ENCODE measurements at regions not wholly inside any gene's neighbourhood (a gene's known extent, or its start where the extent isn't known, plus 50 kb on each side); places are given as distances from the start of the nearest gene placed in this dataset.

DNA sequence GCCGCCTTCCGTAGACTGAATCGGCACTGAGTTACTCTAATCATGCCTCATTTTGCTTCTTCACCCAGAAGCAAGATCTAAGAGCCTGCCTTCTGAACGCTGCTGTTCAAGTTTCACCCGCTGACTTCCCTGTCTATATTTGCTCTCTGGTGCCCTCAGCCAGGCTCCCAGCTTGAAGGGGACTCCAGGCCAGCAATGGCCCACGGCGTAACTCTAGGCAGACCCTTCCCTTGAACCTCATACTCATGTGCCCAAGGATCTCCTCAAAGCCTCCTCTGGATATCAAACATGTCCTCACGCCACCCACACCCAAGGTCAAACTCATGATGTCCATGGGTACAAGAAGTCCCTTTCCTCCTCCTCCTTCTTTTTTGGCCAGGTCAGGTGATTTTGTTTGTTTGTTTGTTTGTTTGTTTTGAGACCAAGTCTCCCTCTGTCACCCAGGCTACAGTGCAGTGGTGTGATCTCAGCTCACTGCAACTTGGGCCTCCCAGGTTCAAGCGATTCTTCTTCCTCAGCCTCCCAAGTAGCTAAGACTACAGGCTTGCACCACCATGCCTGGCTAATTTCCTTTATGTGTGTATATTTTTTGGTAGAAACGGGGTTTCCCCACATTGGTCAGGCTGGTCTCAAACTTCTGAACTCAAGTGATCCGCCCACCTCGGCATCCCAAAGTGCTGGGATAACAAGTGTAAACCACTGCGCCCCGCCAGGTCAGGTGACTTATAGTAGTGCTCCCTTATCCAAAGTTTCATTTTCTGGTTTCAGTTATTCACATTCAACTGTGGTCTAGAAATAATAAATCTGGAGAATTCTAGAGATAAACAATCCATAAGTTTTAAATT is 239.0 kb downstream of the SYK start:
- DNase-seq (ENCODE audit: low read depth) = no peak

DNA sequence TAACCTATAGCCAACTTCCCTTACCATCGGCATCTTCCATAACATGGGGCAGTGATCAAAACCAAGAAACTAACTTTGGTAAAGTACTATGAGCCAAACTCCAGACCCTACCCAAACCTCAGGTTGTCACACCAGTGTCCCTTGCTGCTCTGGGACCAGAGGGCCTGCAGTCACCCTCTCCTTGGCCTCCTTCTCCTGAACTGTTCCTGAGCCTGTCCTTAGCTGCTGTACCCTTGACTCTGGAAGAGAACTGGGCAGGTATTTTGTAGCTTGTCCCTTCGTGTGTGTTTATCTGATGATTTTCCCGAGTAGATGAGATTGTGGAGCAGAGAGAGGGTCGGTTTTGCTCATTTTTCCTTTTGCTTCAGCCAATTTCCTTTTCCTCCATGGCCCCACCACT is 240.4 kb downstream of the SYK start:
- DNase-seq (ENCODE audit: low read depth) = no peak

DNA sequence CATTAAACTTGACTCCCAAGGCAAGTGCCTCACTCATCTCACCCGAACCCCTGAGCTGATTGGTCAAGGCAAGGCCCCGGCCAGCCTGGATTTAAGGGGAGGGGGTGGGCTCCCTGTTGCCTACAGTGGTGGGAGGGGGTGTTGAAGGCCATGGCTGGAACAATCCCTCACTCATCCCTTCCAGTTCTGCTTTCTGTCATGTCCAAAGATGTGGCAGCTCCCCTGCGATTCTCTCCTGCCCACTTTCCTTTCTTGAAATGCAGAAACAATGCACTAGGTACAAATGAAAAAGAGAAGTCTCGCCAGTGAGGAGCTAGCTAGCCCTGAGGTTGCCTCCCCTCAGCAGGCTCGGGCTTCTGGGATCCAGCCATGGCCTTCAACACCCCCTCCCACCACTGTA is 240.9 kb downstream of the SYK start:
- no peak for DNase-seq (ENCODE audit: low read depth)

DNA sequence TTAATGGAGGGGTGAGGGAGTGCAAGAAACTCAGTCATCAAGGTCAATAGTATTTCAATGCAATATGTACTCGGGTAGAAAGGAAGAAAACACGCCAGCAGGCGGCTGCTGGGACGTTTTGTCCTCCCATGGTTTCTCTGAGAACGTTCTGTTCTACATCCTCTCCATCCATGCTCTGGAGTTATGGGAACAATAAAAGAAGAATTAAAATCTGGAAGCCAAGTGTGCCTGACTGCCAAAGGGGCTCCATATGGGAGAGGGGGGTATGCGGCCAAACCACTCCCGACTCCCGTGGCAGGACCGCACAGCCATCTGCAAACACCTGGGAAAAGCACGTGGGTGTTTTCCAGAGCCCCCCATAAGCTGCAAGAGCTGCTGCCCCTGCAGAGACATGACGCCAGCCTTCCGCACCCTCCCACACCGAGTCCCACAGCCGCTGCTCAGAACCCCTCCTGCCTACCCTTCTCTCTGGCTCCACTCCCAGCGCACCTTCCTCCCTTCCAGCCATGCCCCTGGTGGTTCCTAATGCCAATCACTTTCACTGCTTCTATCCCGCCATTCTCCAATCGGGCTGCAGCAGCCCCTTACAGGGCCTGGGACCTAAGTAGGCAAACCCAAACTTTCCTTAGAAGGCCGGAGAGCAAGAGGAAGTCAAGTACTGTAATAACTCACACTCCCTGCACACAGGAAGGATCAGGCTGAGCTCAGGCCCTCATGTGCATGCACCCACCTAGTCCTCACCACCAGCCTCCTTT is 241.6 kb downstream of the SYK start:
- no peak for DNase-seq (ENCODE audit: low read depth)

DNA sequence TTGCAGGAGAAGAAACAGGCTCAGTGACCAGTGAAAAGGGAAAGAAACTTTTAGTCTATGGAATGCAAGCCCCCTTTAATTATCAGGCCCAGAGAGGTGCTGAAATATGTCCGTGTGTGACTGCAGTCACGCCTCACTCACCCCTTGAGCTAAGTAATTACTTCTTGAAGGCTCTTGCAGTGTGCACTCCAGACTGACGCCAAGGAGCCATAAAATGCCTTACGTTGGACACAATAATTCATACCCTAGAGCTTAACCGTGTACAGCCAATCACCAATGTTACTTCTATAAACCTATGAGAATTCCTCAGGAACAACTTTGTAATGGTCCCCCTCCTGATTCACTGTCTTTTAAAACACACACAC is 242.2 kb downstream of the SYK start:
- no peak for DNase-seq (ENCODE audit: low read depth)

DNA sequence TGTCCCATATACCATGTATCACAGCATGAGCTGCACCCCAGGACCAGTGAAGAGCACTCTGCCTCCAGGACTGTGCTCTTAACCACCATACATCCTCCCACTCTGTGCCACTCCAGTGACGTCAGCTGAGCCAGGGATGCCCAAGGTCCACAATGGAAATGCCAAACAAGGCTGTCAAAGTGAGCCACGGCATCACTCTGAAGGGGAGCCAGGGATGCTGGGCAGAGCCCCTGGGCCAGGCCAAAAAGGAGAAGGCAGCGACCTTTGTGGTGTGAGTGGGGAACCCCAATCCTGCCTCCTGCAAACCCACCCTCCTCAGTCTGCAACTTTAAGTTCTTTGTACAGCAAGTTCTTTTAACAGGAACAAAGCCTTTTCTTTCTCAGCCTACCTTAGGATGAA is 242.7 kb downstream of the SYK start:
- no peak for DNase-seq (ENCODE audit: low read depth)

DNA sequence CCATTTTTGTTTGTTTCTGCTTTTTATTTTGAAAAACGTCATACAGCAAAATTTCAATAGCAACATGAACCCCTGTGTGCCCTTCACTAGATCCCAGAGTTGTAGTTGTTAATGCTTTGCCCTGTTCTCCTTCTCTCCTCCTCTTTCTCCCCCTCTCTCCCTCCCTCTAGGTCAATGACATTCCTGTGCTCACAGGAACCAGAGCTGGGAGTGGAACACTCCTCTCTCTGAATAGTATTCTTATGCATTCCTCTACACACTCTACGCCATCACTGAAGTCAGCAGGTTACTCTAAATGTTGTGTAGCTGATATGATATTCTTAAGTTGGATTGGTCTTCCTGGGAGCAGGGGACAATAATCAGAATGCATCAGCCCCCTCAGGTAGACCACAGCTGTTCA is 243.4 kb downstream of the SYK start:
- no peak for DNase-seq (ENCODE audit: low read depth)

DNA sequence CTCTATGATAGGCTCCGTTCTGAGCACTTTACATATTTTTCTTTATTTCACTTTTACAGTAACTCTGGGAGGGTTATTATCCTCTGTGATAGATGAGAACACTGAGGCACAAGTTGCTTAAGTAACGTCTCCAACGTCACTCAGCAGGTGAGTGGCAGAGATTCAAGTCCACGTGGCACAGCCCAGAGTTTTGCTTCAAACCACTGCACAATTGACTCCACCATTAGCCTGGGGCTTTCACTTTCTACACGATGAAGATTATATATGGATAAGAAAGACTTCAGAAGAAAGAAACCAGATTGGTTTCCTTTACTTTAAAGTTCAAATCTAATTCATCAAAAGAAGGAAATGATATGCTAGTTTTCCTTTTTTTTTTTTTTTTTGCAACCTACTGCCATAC is 245.9 kb downstream of the SYK start:
- DNase-seq (ENCODE audit: low read depth) = no peak

DNA sequence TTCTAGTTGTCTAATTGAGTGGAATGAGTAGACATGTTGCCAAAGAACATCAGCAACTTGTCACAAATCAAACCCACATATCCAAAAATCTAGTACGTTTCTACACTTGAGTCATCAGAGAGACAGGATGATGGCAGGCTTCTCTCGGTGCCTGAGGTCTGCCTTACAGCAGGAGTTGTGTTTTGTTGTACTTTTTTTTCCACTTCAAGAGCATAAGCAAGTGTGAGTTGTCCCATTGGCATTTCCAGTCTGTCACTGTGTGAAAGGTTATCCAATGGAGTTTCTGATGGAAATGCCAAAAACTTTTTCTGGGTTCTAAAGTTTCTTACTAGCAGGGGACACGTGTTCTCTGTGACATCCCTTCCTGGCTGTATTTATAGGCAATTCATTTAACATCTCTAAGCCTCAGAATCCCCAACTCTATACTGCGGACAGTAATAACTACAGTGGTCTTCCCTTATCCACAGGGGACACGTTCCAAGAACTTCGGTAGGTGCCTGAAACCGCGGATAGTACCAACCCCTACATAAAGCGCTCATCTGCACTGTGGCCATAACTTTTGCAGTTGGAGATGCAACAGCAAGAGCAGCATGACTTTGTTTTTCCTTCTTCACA is 246.5 kb downstream of the SYK start:
- peak; percentile 53 for DNase-seq (ENCODE audit: low read depth)

DNA sequence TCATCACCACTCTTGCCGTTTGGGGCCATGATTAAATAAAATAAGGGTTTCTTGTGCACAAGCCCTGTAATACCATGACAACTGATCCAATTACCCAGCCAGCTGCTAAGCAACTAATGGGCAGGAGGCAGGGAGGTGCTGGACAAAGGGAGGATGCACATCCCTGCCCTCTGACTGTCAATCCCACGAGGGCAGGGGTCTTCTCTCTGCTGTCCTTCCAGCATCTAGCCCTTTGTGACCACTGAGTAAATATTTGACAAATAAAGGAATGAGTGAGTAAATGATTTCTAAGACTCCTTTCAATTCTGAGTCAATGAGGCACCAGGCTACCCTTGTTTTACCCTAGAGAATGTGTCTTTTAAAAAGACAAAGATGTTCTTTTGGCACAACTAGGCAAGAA is 247.1 kb downstream of the SYK start:
- DNase-seq (ENCODE audit: low read depth) = no peak

DNA sequence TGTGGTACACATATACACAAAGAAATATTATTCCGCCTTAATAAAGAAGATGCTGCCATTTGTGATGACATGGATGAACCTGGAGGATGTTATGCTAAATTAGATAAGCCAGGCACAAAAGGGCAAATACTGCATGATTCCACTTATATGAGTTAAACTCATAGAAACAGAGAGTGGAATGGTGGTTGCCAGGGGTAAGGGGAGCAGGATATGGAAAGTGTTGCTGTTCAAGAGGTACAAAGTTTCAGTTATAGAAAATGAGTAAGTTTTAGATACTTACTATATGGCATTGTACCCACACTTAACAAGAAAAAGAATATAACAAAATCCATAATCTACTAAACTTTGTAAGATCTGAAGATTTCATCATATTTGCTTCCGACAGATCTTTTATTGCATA is 252.2 kb downstream of the SYK start:
- DNase-seq (ENCODE audit: low read depth) = no peak

DNA sequence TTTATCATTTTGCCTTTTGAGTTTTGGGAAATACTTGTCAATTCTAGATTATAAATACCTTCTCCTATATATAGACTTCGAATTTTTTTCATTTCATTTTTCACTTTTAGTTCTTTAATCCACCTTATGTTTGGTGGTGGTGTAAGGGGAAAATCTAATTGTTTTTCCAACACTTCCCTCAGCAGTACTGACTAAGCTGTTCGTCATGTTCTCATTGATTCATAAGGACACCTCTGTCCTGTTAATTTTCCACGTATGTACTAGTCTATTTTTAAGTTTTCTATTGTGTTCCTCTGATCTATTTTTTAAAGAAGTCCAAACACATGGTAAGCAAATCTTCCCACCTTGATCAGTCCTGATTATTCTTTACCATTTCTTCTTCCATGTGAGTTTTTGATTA is 254.2 kb downstream of the SYK start:
- DNase-seq (ENCODE audit: low read depth) = no peak

DNA sequence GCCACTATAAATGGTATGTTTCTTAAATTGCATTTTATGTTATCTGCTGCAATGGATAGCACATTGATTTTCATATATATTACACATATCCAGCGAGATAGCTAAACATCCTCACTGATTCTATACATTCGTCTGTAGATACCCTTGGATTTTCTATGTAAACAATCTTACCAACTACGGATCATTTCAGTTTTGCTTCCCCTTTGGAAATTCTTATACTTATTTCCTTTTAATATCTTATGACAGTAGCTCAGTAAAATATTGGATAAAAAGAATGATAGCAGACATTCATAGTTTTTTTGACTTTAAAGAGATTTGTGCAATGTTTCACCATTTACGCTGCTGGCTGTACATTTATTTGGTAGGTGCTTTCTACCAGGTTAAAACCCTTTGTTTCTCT is 254.9 kb downstream of the SYK start:
- no peak for DNase-seq (ENCODE audit: low read depth)

DNA sequence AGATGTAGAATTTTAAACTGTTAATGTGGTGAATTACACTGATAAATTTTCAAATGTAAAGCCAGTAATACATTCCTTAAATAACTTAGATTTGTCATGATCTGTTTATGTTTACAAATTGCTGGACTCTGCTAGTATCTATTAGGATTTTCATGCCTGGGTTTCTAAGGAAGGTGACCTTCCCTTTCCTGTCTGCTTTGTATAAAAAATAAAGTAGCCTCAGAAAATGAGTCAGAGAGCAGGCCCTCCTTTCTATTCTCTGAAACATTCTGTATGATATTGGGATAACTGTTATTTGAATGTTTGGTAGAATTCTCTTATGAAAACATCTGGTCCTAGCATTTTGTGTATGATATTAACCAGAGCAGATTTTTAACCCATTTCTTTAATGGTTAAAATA is 255.3 kb downstream of the SYK start:
- DNase-seq (ENCODE audit: low read depth) = no peak

DNA sequence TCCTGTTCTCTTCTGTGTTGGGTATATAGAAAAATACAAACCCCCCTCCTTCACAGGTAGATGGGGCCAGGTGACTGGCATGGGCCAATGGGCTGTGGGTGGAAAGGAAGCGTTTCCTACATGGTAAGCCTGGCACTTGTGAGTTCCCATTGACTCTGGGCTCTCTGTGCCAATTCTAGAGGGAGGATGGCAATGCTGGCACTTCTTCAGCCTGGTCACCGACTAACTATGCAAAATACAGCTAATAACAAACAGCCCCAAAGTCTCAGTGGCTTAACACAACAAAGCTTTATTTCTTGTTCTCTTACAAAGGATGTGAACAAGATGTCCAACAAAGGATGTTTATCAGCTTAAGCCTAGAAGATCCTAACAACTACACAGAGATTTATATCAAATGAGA is 258.1 kb downstream of the SYK start:
- no peak for DNase-seq (ENCODE audit: low read depth)

DNA sequence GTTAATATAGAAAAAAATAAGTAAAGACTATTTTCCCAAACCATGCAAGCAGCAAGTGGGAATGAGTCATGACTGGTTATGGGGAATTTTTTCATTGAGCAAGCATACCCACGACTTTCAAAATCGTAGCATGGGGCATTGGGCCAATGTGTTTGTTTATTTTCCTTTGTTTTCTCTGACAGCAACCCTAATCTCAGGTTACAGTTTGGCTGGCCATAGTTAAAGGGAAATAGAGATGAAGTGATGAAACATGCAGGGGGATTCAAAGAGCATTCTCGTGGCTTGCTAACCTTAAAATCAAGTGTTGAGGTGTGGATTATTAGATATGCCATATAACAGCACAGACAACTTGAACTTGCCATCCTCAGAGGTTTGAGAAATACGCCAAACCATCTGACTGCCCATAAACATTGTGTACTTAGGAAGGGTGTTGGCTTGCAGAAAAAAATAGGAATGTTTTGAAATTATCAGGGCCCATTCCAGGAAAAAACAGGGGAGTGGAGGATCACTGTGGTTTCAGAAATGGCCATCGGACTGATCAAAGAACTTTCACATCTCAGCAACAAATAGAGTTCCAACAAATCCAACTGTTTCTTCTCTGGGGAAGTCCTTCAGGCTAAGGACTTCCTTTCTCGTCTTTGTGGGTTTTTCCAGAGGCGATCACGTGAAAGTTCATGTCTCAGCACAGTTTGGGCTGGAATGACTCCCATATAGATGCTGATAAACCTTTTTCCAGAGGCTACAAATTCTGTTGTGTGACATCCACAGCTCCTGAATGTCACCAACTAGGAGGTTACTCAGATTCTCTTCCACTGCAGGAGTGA is 259.1 kb downstream of the SYK start:
- peak; percentile 97 for DNase-seq (ENCODE audit: low read depth)

DNA sequence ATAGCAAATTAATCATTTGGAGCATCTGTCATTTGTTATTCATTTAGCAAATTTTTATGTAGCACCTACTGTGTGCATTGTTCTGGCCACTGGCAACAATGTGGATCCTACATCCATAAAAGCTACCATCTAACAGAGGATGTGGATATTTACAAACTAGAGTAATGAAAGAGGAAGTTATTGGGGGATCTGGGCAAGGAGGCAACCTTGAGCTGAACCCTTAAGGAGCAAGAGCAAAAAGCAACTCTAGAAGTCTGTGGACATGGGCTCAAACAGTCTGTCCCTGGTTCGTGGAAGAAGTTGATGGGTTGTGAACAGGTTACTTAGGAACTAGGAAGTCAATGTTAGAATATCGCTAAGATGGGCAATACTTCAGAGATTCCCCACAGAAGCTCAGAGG is 259.9 kb downstream of the SYK start:
- no peak for DNase-seq (ENCODE audit: low read depth)

DNA sequence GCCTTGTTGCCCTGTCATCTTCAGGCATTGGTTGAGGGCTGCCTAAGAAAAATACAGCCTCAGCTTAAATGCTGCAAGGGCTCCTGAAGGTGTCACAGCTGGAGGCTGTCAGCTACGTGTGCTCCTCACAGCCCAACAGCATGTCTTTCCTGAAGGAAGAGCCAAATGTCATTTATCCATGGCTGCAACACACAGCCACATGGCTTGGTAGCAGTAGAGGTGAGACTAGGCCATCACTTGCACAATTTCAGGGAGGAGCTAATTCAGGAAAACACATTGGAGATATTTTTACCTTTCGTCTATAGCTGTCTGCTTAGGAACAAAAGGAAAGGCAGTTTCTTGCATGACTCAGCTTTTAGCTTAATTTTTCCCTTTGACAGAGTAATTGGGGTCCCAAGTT is 260.7 kb downstream of the SYK start:
- DNase-seq (ENCODE audit: low read depth) = no peak

DNA sequence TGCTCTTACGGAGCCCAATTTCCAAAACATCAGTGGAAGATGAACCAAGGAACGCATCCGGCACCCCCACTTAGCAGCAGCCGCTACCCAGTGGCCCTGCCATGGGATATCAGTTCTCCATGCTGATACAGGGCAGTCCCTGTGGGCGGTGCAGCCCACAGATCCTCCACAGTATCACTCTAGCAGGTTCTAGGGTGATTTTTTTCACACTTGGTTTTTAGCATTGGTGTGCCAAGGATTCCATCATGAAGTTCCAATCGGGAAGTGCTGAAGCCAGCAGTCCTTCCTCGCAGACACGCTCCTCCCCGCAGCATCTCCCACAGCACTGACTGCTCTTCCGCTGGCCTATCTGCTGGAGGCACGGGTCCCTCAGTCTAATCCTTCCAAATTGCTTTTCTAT is 261.9 kb downstream of the SYK start:
- no peak for DNase-seq (ENCODE audit: low read depth)

DNA sequence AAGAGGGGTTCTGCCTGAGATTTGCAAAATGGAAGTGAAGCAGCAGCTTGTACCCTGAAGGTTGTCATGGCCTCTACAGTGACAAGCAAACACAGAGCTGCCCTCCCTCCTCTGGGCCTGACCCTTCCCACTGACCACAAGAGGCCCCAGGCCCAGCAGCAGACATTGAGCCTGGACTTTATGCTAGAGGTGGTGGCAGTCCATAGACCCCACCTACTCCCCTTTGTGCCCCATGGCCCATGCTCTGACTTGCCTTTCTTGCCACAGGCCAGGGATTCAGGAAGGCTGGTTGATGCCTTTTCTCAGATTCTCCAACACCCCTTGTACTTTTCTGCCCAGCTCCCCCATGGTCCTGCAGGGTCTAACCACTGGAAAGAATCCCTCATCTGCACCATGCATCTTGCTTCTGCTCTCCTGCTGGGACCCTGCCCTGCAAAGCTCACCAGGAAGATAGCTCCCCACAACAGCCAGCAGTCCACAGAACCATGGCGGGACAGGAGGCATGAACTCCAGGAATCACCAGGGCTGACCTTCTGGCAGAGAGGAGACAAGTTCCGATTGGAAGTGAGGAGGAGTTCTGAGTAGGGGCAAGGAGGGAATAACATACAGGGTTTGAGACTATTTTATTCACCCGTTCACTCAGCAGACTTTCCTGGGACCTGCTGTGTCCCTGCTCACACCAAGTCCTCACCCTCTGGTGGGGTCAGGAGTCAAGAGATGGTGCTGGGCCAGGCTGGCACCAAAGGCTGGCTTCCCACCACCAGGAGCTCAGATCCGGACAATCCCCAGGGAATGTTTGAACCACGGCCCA is 263.8 kb downstream of the SYK start:
- no peak for DNase-seq (ENCODE audit: low read depth)

DNA sequence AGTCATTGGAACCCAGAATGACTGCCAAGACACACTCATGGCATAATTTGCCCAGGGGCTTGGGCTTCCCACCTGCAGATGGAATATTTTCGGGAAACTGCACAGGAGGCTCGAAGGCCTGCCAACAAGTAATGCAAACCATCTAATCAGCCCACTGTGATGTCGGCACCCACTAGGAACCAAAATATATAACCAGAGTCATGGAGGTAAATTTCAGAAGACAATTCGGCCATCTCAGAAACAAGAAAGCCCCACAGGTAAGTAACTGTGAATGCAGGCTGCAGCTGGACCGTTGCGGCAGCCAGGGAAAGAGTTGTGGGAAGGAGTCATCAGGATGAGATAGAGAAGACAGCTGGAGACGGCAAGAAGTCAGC is 264.4 kb downstream of the SYK start:
- DNase-seq (ENCODE audit: low read depth) = no peak

DNA sequence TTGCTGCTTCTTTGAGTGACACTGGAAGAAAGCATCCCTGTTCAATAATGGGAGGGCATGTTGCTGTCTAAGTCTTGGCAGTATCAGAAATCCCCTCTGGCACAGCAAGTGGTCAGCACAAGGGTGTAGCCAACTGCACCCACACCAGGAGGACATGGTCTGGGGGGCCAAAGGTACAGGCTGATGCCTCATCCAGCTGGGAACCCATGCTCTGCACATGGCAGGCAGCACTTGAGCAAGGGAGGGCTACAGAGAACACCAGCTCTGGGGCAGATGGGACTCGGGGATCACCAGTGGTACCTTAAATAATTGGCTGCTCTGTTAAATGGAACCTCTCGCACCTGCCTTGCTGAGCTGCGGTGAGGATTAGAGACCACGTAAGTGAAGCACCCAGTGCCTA is 265.2 kb downstream of the SYK start:
- DNase-seq (ENCODE audit: low read depth) = no peak

Measured in HS-5 (cell line).